ENCODE measurements at regions not wholly inside any gene's neighbourhood (a gene's known extent, or its start where the extent isn't known, plus 50 kb on each side); places are given as distances from the start of the nearest gene placed in this dataset.

GRCh38 chr16:65772134-65772732 lies 594.3 kb upstream of the CDH5 start:
- Histone ChIP-seq H3K27me3 (replicated peaks in 1 of 4; ENCODE audit: control insufficient read depth in 3 of 4, extremely low read depth in 1 of 4, insufficient read depth in 3 of 4, low read length in 3 of 4) (no peaks in the 10 kb centered on the region), H2BK120ac (replicated peaks; ENCODE audit: low read depth, low read length) (peak overlapping the region; percentile 97), H3K4me3 (ENCODE audit: extremely low read depth in 1 of 4, insufficient read depth in 2 of 4, low read depth in 3 of 4, low read length in 4 of 4) (peak overlapping the region in 1 of 4 experiments; percentile 28; a peak in 1 of 8 replicates), H3K18ac (ENCODE audit: extremely low read depth, low read length) (no peak overlapping the region; the same call in 1 of the 2 replicates), H3K27ac (ENCODE audit: low read depth, low read length) (peak overlapping the region; percentile 66; the same call in 1 of the 2 replicates), H4K91ac (replicated peaks; ENCODE audit: insufficient read length, low read length) (peak overlapping the region; percentile 84), H3K56ac (replicated peaks; ENCODE audit: insufficient read length, low read depth, low read length) (no peak overlapping the region), H3K4ac (replicated peaks; ENCODE audit: insufficient read length, low read depth, low read length) (no peak overlapping the region), H2BK20ac (ENCODE audit: low read length) (peak overlapping the region; percentile 50), H3K36me3 (ENCODE audit: control insufficient read depth in 2 of 4, insufficient read depth in 4 of 4, low read length in 3 of 4) (peaks cover 0 to 18% (median 1%) of the 10 kb centered on the region in 4 experiments; a peak in 2 of 8 replicates), H3K9ac (replicated peaks in 1 of 4; ENCODE audit: extremely low read depth in 1 of 4, low read depth in 3 of 4, low read length in 3 of 4) (no peak overlapping the region), H2BK5ac (ENCODE audit: low read depth, low read length) (peak overlapping the region; percentile 98; the same call in 1 of the 2 replicates), H3K4me1 (replicated peaks in 1 of 4; ENCODE audit: control insufficient read depth in 3 of 4, insufficient read depth in 4 of 4, low read length in 3 of 4) (peaks cover 8 to 27% (median 15%) of the 10 kb centered on the region in 4 experiments), H2AFZ (ENCODE audit: low read length) (no peak overlapping the region), H3K14ac (ENCODE audit: insufficient read length) (no peak overlapping the region), H3K9me3 (ENCODE audit: insufficient read depth in 2 of 2, low read depth in 1 of 2, low read length in 1 of 2) (peaks cover 27 to 33% of the 10 kb centered on the region in 2 experiments), H3K23ac (ENCODE audit: insufficient read length) (no peak overlapping the region), H2AK5ac (ENCODE audit: low read depth, low read length) (no peak overlapping the region), H2BK15ac (ENCODE audit: low read length) (no peak overlapping the region), H4K5ac (ENCODE audit: insufficient read length, low read depth, low read length) (peak overlapping the region; percentile 71), H2BK12ac (ENCODE audit: low read depth, low read length) (no peak overlapping the region), H3K79me2 (ENCODE audit: control insufficient read depth in 1 of 2, insufficient read depth in 2 of 2, low read length in 2 of 2) (no peaks in the 10 kb centered on the region), H3K4me2 (ENCODE audit: insufficient read depth in 1 of 2, low read depth in 2 of 2, low read length in 2 of 2) (peak overlapping the region; percentile 8 to 55), H3K79me1 (ENCODE audit: low read depth, low read length) (no peaks in the 10 kb centered on the region), H4K20me1 (replicated peaks in 1 of 2; ENCODE audit: control insufficient read depth in 1 of 2, insufficient read depth in 2 of 2, low read length in 2 of 2) (no peaks in the 10 kb centered on the region), H3K23me2 (ENCODE audit: low read depth, low read length) (no peaks in the 10 kb centered on the region; the same call in 1 of the 2 replicates), H4K8ac (ENCODE audit: extremely low read depth, insufficient read depth, low read length) (no peak overlapping the region)
- FAIRE-seq = peak; percentile 84
- peak in 1 of 2 experiments; percentile 46 for DNase-seq (ENCODE audit: low read depth in 1 of 2, low spot score in 2 of 2)
- ChIA-PET CTCF (ENCODE audit: partially characterized antibody) (interaction anchor here (0.8 to 1.2 kb wide), 2 partner anchors 10 to 41 kb away, joined by 3 to 4 read pairs; no protein-coding TSS in a partner anchor), POLR2A (ENCODE audit: partially characterized antibody) (interaction anchor here (1.3 kb wide), 1 partner anchor 11 kb away, joined by 3 read pairs; no protein-coding TSS in a partner anchor)
- 1% methylated on average over 5 of the region's 5 CpGs; no CpG with 5 or more reads in 1 of the 2 experiments for WGBS, 2 experiments (ENCODE audit: extremely low coverage in 1 of 2, insufficient coverage in 1 of 2, insufficient read length in 1 of 2, insufficient replicate concordance in 2 of 2, low coverage in 1 of 2, low lambda C conversion rate in 2 of 2, missing lambda C conversion rate in 1 of 2)
- TF ChIP-seq BCL11A (IDR thresholded peaks at IDR 0.05; ENCODE audit: low read depth in 2 of 2, low read length in 2 of 2) (peak; percentile 40 to 86), SIX5 (IDR thresholded peaks at IDR 0.05; ENCODE audit: low read depth, low read length) (no peak), POLR2AphosphoS5 (IDR thresholded peaks at IDR 0.05; ENCODE audit: low read depth, low read length) (no peak), NANOG (IDR thresholded peaks at IDR 0.05; ENCODE audit: insufficient read depth, low read depth, low read length, poor library complexity, severe bottlenecking) (peak; percentile 70), POLR2A (IDR thresholded peaks at IDR 0.05; ENCODE audit: control extremely low read depth in 1 of 2, low read depth in 2 of 2, low read length in 2 of 2) (no peak), EP300 (IDR thresholded peaks at IDR 0.05; ENCODE audit: borderline replicate concordance in 1 of 2, low read depth in 2 of 2, low read length in 2 of 2) (peak in 1 of 2 experiments; percentile 73; a peak in 1 of 3 replicates), TAF7 (optimal IDR thresholded peaks at IDR 0.05; ENCODE audit: borderline replicate concordance, low read depth, low read length) (no peak), CHD2 (IDR thresholded peaks at IDR 0.05; ENCODE audit: low read length) (no peak), TAF1 (IDR thresholded peaks at IDR 0.05; ENCODE audit: low read depth, low read length) (no peak), SIRT6 (IDR thresholded peaks at IDR 0.05; ENCODE audit: low read length) (no peak), RNF2 (IDR thresholded peaks at IDR 0.05; ENCODE audit: borderline replicate concordance, low read depth, low read length, missing control alignments, poor library complexity, severe bottlenecking) (no peak), CHD1 (IDR thresholded peaks at IDR 0.05; ENCODE audit: low read depth, low read length) (no peak), CBX5 (IDR thresholded peaks at IDR 0.05; ENCODE audit: low read depth, low read length) (no peak)

Measured in H1 (cell line).